ENCODE measurements at regions not wholly inside any gene's neighbourhood (a gene's known extent, or its start where the extent isn't known, plus 50 kb on each side); places are given as distances from the start of the nearest gene placed in this dataset.

- TF ChIP-seq EZH2phosphoT487 (IDR thresholded peaks at IDR 0.05; ENCODE audit: insufficient read depth, low read depth): no peak
- no peak for TF ChIP-seq EZH2 (IDR thresholded peaks at IDR 0.05; ENCODE audit: insufficient read depth, poor library complexity, severe bottlenecking)
Measured at GRCh38 chr3:181868576-181869082, 156.9 kb downstream of the SOX2 start.

All from GM23248 (cell line).